ENCODE measurements at regions not wholly inside any gene's neighbourhood (a gene's known extent, or its start where the extent isn't known, plus 50 kb on each side); places are given as distances from the start of the nearest gene placed in this dataset.

DNA sequence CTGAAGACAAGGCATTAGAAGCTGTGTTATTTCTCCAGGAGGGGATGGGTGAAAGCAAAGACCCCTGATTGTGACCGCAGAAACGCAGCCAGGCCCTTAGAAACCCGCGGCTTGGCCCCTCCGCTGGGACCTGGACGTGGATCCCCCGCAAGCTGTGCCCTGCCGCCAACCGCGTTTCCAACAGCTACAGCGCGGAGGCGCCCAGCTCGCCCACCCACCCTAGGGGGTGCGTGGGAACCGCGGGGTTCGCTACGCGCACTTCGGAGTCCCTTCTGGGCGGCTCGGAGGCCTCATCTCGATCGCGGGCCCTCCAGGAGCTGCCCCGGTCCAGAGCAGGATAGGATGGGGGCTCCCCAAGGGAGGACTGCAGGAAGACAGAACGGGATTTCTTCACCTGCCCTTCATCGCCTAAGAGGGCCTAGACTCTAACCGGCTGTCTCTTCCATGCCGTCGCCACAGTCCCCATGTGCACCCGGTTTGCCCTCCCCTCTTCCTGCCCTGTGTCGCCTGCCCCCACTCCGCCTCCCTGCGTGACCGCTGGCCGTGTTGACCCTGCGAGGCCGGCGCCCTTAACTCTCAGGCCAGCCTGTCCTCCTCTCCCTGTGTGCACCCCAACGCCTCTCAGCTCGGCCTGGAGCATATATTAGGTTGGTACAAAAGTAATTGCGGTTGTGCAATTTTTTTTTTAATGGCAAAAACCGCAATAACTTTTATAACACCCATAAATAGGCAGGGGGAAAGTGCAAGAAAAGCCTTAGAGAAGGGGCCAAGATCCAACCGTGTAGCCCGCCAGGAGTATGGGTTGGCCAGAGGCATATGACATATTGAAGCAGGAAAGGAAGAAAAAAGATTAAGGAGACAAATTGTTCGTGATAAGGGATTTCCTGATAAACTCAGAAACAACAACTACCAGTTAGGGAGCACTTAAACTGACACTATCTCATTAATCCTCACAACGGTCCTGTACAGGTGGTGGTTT, 68.1 kb upstream of the FREM1 start:
- TF ChIP-seq POLR2AphosphoS5 (IDR thresholded peaks at IDR 0.05; ENCODE audit: low read depth, low read length): no peak
- TF ChIP-seq RAD51 (IDR thresholded peaks at IDR 0.05; ENCODE audit: borderline replicate concordance): no peak
- TF ChIP-seq, protein P1, sequence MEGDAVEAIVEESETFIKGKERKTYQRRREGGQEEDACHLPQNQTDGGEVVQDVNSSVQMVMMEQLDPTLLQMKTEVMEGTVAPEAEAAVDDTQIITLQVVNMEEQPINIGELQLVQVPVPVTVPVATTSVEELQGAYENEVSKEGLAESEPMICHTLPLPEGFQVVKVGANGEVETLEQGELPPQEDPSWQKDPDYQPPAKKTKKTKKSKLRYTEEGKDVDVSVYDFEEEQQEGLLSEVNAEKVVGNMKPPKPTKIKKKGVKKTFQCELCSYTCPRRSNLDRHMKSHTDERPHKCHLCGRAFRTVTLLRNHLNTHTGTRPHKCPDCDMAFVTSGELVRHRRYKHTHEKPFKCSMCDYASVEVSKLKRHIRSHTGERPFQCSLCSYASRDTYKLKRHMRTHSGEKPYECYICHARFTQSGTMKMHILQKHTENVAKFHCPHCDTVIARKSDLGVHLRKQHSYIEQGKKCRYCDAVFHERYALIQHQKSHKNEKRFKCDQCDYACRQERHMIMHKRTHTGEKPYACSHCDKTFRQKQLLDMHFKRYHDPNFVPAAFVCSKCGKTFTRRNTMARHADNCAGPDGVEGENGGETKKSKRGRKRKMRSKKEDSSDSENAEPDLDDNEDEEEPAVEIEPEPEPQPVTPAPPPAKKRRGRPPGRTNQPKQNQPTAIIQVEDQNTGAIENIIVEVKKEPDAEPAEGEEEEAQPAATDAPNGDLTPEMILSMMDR (CRISPR knock-in tag; IDR thresholded peaks at IDR 0.05): no peak
- TF ChIP-seq ZNF557 (CRISPR knock-in tag; IDR thresholded peaks at IDR 0.05): no peak
- TF ChIP-seq TBP (CRISPR knock-in tag; IDR thresholded peaks at IDR 0.05): no peak

Data from HepG2 (cell line).